OCI-LY7 (cell line): ENCODE measurements at regions not wholly inside any gene's neighbourhood (a gene's known extent, or its start where the extent isn't known, plus 50 kb on each side); places are given as distances from the start of the nearest gene placed in this dataset.

Experiments
- BruUV-seq: library from RNA; stranded (reverse); fragments of 400-500 nt; replicated peaks from 2 replicates; lab custom pipeline; 2021; lab: Mats Ljungman, UMichigan
- CTCF ChIA-PET: fragments of 300-600 bp; sonication (Branson Sonifier 250); formaldehyde crosslinking; loops from one replicate; lab custom pipeline; 2022; ENCODE audit warnings: antibody characterized with exemption; ENCODE audit not compliant: unreplicated experiment; lab: Charles Lee
- POLR2A ChIA-PET: fragments of 300-600 bp; sonication (Branson Sonifier 250); formaldehyde crosslinking; loops from one replicate; lab custom pipeline; 2022; ENCODE audit warnings: antibody characterized with exemption; lab: Charles Lee
- DNase-seq: peaks from one replicate; pipeline ENCODE4 v3.0.0-alpha.2; 2015; ENCODE audit warnings: low spot score
- H2AFZ ChIP-seq: fragments of 200-600 bp; sonication (generic), shearing (Covaris generic); 2 replicates; pipeline ENCODE4 v1.6.1; 2014; ENCODE audit warnings: mild to moderate bottlenecking, antibody characterized with exemption, low read length, moderate library complexity
- H3K27ac ChIP-seq: fragments of 200-600 bp; sonication (generic); 2 replicates; pipeline ENCODE4 v1.5.1; 2014; ENCODE audit warnings: mixed run types, low read depth, mild to moderate bottlenecking, moderate library complexity, low read length, inconsistent platforms; ENCODE audit not compliant: poor library complexity, severe bottlenecking
- H3K36me3 ChIP-seq: fragments of 200-600 bp; sonication (generic); 2 replicates; pipeline ENCODE4 v1.6.1; 2014; ENCODE audit warnings: mild to moderate bottlenecking, antibody characterized with exemption, low read length, moderate library complexity, mixed read lengths; ENCODE audit not compliant: insufficient read depth
- H3K4me1 ChIP-seq: fragments of 200-600 bp; sonication (generic); 2 replicates; pipeline ENCODE4 v1.5.1; 2014; ENCODE audit warnings: mild to moderate bottlenecking, low read length; ENCODE audit not compliant: insufficient read depth, poor library complexity, severe bottlenecking
- H3K4me2 ChIP-seq: fragments of 200-600 bp; sonication (generic); 2 replicates; pipeline ENCODE4 v1.6.1; 2014; ENCODE audit warnings: mild to moderate bottlenecking, low read length
- H3K4me3 ChIP-seq: fragments of 200-600 bp; sonication (generic); 2 replicates; pipeline ENCODE4 v1.5.1; 2014; ENCODE audit warnings: mild to moderate bottlenecking, low read depth, low read length; ENCODE audit not compliant: poor library complexity, severe bottlenecking
- H3K79me2 ChIP-seq: fragments of 200-600 bp; sonication (generic); 2 replicates; pipeline ENCODE4 v1.6.1; 2016; ENCODE audit warnings: low read depth, mild to moderate bottlenecking, low read length, moderate library complexity, mixed read lengths; ENCODE audit not compliant: insufficient read depth
- H3K9me2 ChIP-seq: fragments of 200-600 bp; sonication (generic); 2 replicates; pipeline ENCODE4 v1.6.1; 2016; ENCODE audit warnings: mild to moderate bottlenecking, low read length, mixed read lengths; ENCODE audit not compliant: insufficient read depth
- H3K9me3 ChIP-seq: fragments of 200-600 bp; sonication (generic); 2 replicates; pipeline ENCODE4 v1.6.1; 2014; ENCODE audit warnings: mild to moderate bottlenecking, mixed run types, low read length, mixed read lengths
- H4K20me1 ChIP-seq: fragments of 200-600 bp; sonication (generic); 2 replicates; pipeline ENCODE4 v1.6.1; 2014; ENCODE audit warnings: mild to moderate bottlenecking, antibody characterized with exemption, low read length, moderate library complexity, mixed read lengths; ENCODE audit not compliant: insufficient read depth
- CTCF ChIP-seq: fragments of 200-600 bp; sonication (generic); conservative IDR thresholded peaks from 2 replicates; pipeline ENCODE4 v1.5.1; 2014; ENCODE audit warnings: mild to moderate bottlenecking, antibody characterized with exemption, low read length, moderate library complexity, mixed read lengths
- EZH2phosphoT487 ChIP-seq: fragments of 200-600 bp; sonication (generic); IDR thresholded peaks from 2 replicates; pipeline ENCODE4 v1.6.1; 2018; ENCODE audit warnings: low read depth, borderline replicate concordance, mild to moderate bottlenecking, mixed run types, antibody characterized with exemption, low read length, moderate library complexity, mixed read lengths
- intact Hi-C: fragments of 100-400 bp; cut with micrococcal nuclease; formaldehyde crosslinking; loops from one replicate; pipeline ENCODE4 v1.10.0; 2022; ENCODE audit not compliant: unreplicated experiment

GRCh38 chr3:165390166-165390565 is 194.0 kb upstream of the SLITRK3 start:
- Histone ChIP-seq H3K9me3 (no peaks in the 10 kb centered on the region), H3K4me2 (no peak overlapping the region), H3K79me2 (no peaks in the 10 kb centered on the region), H3K36me3 (no peaks in the 10 kb centered on the region), H3K9me2 (no peaks in the 10 kb centered on the region), H3K4me1 (no peaks in the 10 kb centered on the region), H3K27ac (no peak overlapping the region), H3K4me3 (no peak overlapping the region), H4K20me1 (no peaks in the 10 kb centered on the region), H2AFZ (no peak overlapping the region)
- no peak for TF ChIP-seq EZH2phosphoT487
- no peak for TF ChIP-seq CTCF
- intact Hi-C loops = no loop called here
- POLR2A ChIA-PET = interaction anchor here (0.6 to 0.7 kb wide), 2 partner anchors 171 to 1163 kb away, joined by 3 read pairs; no protein-coding TSS in a partner anchor
- CTCF ChIA-PET = no interaction called here
- no TSS peak for BruUV-seq
- DNase-seq = no peak

- Histone ChIP-seq H3K9me2 (no peaks in the 10 kb centered on the region), H3K36me3 (no peaks in the 10 kb centered on the region), H2AFZ (no peak overlapping the region), H4K20me1 (no peaks in the 10 kb centered on the region), H3K4me2 (no peak overlapping the region), H3K27ac (no peak overlapping the region), H3K79me2 (no peaks in the 10 kb centered on the region), H3K4me3 (no peak overlapping the region), H3K4me1 (no peaks in the 10 kb centered on the region), H3K9me3 (no peaks in the 10 kb centered on the region)
- intact Hi-C loops = no loop called here
- no TSS peak for BruUV-seq
- no peak for DNase-seq
- ChIA-PET POLR2A (interaction anchor here (0.6 kb wide), 1 partner anchor 170 kb away, joined by 3 read pairs; no protein-coding TSS in a partner anchor), CTCF (no interaction called here)
- TF ChIP-seq EZH2phosphoT487 = no peak
- no peak for TF ChIP-seq CTCF
Measured at GRCh38 chr3:165389653-165390052, 193.5 kb upstream of the SLITRK3 start.

- no peak for TF ChIP-seq EZH2phosphoT487
- TF ChIP-seq CTCF = no peak
- no TSS peak for BruUV-seq
- Histone ChIP-seq H3K4me3 (no peak overlapping the region), H4K20me1 (no peaks in the 10 kb centered on the region), H3K4me1 (no peaks in the 10 kb centered on the region), H3K9me3 (no peaks in the 10 kb centered on the region), H3K36me3 (no peaks in the 10 kb centered on the region), H3K4me2 (no peak overlapping the region), H3K27ac (no peak overlapping the region), H3K9me2 (no peaks in the 10 kb centered on the region), H3K79me2 (no peaks in the 10 kb centered on the region), H2AFZ (no peak overlapping the region)
- POLR2A ChIA-PET = no interaction called here
- CTCF ChIA-PET = no interaction called here
- DNase-seq = no peak
- intact Hi-C loops = no loop called here
Measured at GRCh38 chr3:165389064-165389463, 192.9 kb upstream of the SLITRK3 start.
